Activated CD4-positive, alpha-beta T cell treated with anti-CD3 and anti-CD28 coated beads, Interleukin-2, amount 50 U/mL, for 48 hours (primary cell): ENCODE measurements at regions not wholly inside any gene's neighbourhood (a gene's known extent, or its start where the extent isn't known, plus 50 kb on each side); places are given as distances from the start of the nearest gene placed in this dataset.

ENCODE experiments used
- DNase-seq, 2 experiments: peaks; one replicate each; pipeline ENCODE4 v3.0.0-alpha.2; 2020

- no peak for DNase-seq
Observed at GRCh38 chr1:194281376-194281775, 1095.0 kb upstream of the B3GALT2 start.

GRCh38 chr1:194280463-194280862 is 1094.0 kb upstream of the B3GALT2 start:
- no peak for DNase-seq

DNA sequence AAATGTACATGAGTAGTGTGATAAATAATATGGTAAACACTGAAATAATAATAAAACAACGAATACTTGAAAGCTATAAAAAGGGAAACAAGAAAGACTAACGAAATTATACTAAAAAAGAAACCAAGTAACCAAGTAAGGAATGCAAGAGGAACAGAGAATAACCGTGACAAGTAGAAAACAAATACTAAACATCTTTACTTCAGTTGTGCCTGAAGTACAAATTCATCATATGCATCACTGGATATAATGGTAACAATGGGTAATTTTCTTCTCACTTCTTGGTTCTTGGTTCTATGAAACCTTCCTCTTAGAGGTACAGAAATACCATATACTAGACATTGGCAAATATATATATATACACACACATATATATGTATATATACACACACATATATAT is 1093.6 kb upstream of the B3GALT2 start:
- no peak for DNase-seq

- no peak for DNase-seq
Observed at GRCh38 chr1:194277927-194278326, 1091.5 kb upstream of the B3GALT2 start.

- no peak for DNase-seq
Observed at GRCh38 chr1:194273660-194274059, 1087.2 kb upstream of the B3GALT2 start.

- DNase-seq = no peak
Observed at GRCh38 chr1:194268839-194269238, 1082.4 kb upstream of the B3GALT2 start.

DNA sequence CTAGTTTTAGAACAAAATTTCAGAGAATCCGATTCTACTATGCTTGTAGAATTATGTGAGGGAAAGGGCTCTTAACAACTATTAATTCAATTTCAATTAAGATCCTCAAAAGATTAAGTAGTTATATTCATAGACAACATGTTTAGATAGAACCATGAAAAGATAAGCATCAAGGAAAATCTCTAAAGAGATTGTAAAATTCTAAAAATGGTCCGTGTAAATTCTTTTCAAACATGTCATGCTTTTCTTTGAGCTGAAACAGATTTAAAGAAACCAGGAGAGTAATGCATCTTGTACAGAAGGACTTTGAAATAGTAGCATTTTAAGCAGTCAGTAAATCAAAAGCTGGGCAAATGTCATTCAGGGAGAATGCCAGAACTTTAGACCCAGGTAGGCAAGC is 1080.6 kb upstream of the B3GALT2 start:
- no peak for DNase-seq

DNA sequence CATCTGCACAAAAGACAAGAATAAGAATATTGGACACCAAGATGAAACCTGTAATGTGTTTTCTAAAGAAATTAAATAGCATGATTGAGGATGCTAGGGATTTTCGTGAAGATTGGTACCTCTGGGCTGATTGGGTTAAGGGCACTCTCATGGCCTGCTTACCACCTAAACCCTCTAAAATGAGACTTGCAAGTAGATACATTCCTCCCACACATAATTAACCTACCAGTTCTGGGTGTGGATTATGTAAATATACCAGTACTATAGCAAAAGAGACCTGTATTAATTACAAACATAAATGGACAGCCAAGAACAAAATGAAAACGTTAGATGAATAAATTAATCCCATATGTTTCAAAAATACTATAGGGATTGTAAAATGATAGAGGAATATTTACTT is 1069.6 kb upstream of the B3GALT2 start:
- DNase-seq = no peak

- no peak for DNase-seq
Observed at GRCh38 chr1:194252199-194252598, 1065.8 kb upstream of the B3GALT2 start.

GRCh38 chr1:194241215-194241614 is 1054.8 kb upstream of the B3GALT2 start:
- DNase-seq = no peak

DNA sequence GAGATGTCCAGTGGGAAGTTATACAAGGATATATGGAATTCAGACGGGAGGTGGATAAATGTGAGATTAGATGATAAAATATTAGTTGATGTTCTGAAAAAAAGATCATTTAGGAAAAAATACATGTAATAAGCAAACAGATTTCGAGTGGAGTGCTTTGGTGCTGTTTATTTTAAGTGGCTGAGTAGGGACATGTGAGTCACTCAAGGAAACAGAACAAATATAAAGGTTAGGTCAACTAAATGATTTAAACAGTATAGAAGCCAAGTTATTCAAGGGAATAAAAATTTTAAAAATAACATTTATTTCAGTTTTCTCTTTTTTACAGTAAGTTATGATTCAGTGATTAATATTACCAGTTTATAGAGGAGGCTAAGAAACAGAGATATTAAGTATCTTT is 1046.7 kb upstream of the B3GALT2 start:
- no peak for DNase-seq

DNA sequence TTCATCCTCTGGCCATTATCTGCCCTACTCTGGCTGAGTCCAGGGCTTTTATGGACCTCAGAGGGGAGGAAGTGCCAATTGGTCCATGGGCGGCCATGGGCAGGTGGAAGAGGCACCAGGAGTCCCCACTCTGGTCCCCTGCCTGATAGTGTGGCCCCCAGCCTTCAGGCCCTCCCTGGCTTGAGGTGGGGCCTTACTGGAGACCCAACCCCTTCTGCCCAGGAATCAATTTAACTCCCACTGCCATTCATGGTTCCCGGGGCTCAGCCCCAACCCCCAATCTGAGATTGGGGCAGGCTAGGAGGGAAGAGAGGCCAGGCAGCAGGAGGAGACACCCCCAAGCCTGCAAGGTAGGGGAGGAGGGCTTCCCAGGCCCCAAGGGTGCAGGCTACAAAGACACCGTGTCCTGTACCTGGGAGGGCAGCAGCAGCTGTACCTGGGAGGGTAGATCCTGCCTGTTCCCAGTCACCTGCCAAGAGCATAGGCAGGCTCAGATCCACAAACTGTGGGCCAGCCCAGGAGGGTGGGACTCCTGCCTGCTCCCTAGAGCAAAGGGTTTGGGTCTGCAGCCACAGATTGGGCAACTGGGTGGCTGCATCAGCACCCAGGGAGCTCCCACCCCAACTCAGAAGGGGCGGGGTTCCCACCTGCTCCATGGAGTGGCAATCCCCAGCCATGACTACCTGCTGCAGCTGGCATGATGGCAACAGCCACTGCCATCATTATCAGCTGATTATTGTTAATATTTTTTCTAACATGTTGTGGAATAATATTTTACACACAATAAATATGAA is 1044.1 kb upstream of the B3GALT2 start:
- no peak for DNase-seq

DNA sequence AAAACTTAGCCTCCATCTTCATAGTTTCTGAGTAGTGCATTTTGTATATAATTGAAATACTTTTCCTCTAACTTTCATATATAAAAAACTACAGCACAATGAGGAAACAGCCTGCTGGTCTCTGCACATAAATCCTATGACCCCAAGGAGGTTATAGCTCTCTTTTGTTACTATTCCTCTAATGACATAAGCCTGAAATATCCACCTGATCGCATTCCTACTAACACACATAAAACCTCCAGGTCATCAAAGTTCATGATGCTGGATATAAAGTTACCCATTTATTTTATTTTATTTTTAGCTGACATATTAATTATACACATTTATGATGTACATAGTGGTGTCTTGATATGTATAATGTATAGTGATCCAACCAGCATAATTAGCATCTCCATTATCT is 1042.0 kb upstream of the B3GALT2 start:
- no peak for DNase-seq

GRCh38 chr1:194227161-194227560 is 1040.7 kb upstream of the B3GALT2 start:
- DNase-seq = no peak

DNA sequence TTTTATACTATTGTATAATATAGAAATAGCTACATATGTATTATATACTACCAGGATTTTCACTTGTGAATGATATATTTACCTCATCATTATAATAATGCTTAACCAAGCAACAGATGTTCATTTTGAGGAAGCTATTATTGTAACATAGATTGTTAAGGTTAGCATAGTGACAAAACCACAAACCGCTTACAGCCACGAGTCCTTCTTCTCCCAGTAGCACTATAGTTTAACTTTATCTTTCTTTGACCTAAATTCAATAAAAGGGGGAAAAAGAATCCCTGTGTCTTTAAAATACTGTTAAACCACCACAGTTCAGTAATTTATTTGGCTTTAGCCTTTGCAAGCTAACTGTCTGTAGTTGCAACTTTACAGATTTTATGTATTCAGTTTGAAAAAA is 1039.4 kb upstream of the B3GALT2 start:
- DNase-seq = no peak

GRCh38 chr1:194223596-194223995 is 1037.2 kb upstream of the B3GALT2 start:
- no peak for DNase-seq

GRCh38 chr1:194215448-194215847 is 1029.0 kb upstream of the B3GALT2 start:
- DNase-seq = no peak

DNA sequence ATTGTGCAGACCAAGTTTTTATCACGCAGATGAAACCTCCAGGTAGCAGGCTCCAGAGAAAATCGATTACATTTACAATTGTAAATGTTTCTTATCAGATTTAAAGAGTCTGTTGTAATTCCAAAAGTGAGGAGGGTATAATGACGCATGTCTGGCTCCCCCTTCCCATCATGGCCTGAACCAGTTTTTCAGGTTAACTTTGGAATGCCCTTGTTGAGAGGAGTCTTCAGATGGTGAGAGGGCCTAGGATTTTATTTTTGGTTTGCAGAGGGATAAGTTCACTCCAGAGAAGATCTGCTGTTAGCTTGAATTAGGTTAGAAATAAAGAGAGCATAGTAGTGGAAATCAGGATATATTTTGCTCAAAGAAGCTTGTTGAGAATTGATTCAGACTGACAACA is 1028.3 kb upstream of the B3GALT2 start:
- DNase-seq = no peak

- DNase-seq = no peak
Observed at GRCh38 chr1:194209920-194210319, 1023.5 kb upstream of the B3GALT2 start.

GRCh38 chr1:194208674-194209073 is 1022.3 kb upstream of the B3GALT2 start:
- no peak for DNase-seq

DNA sequence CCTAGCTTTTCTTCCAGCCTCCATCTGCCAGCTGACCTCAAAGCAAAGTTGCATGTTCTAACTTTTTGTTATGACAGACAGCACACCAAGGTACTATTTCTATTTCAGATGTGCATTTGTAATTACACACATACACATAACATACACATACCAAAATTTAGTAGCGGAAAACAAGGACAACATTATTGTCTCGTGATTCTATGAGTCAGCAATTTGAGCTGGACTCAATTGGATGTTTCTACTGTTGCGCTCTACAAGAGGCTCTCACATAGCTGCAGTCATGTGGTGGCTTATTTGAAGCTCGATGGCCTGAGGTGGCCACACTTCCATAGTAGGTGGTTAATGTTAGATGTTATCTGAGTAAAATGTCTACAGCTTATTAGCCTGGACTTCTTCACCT is 1010.1 kb upstream of the B3GALT2 start:
- no peak for DNase-seq

DNA sequence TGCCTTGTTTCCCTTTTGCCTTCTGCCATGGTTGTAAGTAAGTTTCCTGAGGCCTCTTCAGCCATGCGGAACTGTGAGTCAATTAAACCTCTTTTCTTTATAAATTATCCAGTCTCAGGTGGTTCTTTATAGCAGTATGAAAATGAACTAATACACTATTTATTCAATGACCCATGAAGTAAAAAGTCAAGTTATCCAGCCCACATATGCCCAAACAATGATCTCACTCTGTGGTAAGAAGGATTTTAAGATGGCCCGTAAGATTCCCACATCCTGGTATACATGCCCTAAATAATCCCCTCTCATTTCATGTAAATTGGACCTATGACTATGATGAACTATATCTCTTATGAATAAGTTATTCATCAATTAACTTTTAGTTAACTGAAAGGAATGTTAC is 1008.3 kb upstream of the B3GALT2 start:
- DNase-seq = no peak

DNA sequence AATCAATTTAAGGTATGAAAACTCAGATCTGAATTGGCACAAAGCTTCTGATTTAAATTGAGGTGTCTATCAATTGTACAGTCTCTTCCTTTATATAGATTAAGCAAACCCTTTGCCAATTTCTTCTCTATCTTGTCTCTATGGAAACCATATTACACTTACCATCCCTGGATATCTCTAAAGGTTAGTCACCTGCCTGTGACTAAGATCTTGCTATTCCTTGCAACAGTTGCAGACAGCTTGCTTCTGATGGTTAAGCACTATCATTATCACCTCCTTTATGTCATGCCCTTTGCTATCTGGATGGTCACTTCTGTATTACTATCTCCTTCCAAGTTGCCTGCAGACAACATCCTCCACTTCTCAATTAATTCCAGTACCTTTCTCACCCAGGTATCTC is 998.6 kb upstream of the B3GALT2 start:
- no peak for DNase-seq

DNA sequence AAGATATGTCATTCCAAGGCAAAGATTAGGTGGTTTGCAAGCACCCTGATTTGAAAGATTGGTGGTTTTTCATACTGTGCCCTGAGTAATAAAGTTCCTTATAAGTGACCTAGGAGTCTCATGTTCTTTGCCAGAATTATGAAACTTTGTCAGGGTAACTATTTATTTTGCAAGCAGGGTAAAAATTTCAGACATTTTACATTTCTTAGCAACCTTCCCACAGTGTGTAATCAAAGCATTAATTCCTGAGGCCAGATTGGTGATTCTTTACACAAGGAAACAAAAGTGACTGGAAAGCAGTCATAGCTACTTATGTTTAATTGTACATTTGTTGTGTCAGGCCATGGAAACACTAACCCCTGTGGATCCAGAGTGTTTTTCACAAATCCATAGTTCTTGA is 998.0 kb upstream of the B3GALT2 start:
- no peak for DNase-seq

DNA sequence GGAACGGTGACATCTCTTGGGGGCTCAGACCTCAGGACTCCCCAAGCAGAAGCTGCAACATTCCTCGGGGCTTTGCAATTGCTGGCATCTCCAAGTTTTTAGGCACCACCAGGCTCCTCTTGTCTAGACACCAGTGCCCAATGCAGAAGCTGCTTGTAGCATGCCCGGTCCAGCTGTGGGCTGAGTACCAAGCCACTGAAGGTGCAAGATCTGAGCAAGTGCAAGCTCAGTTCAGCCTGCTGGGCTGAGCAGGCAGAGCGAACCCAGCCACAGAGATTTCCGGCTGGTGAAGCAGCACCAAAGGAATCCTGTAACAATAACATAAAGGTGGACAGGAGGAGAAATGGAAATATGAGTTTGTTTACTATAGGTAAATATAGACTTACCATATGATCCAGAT is 995.4 kb upstream of the B3GALT2 start:
- no peak for DNase-seq
